Hepatocyte (in vitro differentiated cells): ENCODE measurements at regions not wholly inside any gene's neighbourhood (a gene's known extent, or its start where the extent isn't known, plus 50 kb on each side); places are given as distances from the start of the nearest gene placed in this dataset.

ENCODE experiments used
- CTCF ChIP-seq: fragments of 200-600 bp; sonication (generic); IDR thresholded peaks from 2 replicates; pipeline ENCODE4 v1.5.1; 2016; ENCODE audit warnings: antibody characterized with exemption, mild to moderate bottlenecking; ENCODE audit not compliant: poor library complexity
- EZH2phosphoT487 ChIP-seq: fragments of 200-600 bp; sonication (generic); IDR thresholded peaks from one replicate; pipeline ENCODE4 v1.6.1; 2018; ENCODE audit warnings: antibody characterized with exemption, mild to moderate bottlenecking, low read depth, moderate library complexity; ENCODE audit not compliant: unreplicated experiment, severe bottlenecking

- no peak for TF ChIP-seq EZH2phosphoT487
- TF ChIP-seq CTCF, result no peak
Observed at GRCh38 chr14:56057767-56058166, 60.4 kb upstream of the PELI2 start.
